ENCODE measurements at regions not wholly inside any gene's neighbourhood (a gene's known extent, or its start where the extent isn't known, plus 50 kb on each side); places are given as distances from the start of the nearest gene placed in this dataset.

DNA sequence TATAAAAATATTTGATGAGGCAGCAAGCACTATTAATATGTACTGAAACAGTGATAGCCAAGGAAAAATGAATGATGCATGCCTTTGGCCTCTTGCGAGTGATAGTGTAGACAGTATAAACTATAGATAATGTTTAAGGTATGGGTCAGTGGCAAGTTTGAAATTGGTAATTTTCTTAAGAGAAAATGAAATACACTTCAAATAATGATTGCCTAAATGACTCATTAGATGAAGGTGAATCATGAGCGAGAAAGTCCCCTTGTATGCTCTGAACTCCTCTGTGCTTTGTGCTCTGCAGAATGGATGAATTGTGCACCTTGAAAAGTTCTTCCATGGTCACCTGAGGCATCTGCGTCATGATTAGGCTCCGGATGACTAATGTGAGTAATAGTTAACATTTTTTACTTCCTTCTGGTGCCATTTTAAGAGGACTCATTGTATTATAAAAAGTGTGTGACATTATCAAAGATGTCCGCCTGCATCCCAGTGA lies 84.9 kb upstream of the RTL1 start:
- no peak for TF ChIP-seq POLR2AphosphoS5 (IDR thresholded peaks at IDR 0.05; ENCODE audit: borderline replicate concordance, low read depth, low read length)
- no peak for TF ChIP-seq EZH2 (IDR thresholded peaks at IDR 0.05)

Measured in SK-N-MC (cell line).